Neural progenitor cell (in vitro differentiated cells): ENCODE measurements at regions not wholly inside any gene's neighbourhood (a gene's known extent, or its start where the extent isn't known, plus 50 kb on each side); places are given as distances from the start of the nearest gene placed in this dataset.

Experiments
- DNase-seq: peaks from one replicate; pipeline ENCODE4 v3.0.0-alpha.2; 2016; ENCODE audit warnings: low spot score
- H2AFZ ChIP-seq: fragments of 200-600 bp; sonication (generic); replicated peaks from 2 replicates; pipeline ENCODE4 v1.6.1; 2016; ENCODE audit warnings: antibody characterized with exemption
- H3F3A ChIP-seq: fragments of 200-600 bp; sonication (generic); 2 replicates; pipeline ENCODE4 v1.6.1; 2016; ENCODE audit warnings: antibody characterized with exemption, low read depth
- H3K27ac ChIP-seq: fragments of 200-600 bp; sonication (generic); 2 replicates; pipeline ENCODE4 v1.5.1; 2016; ENCODE audit warnings: mild to moderate bottlenecking
- H3K27me3 ChIP-seq: fragments of 200-600 bp; sonication (generic); 2 replicates; pipeline ENCODE4 v1.6.1; 2016; ENCODE audit warnings: mild to moderate bottlenecking, moderate library complexity
- H3K36me3 ChIP-seq: fragments of 200-600 bp; sonication (generic); 2 replicates; pipeline ENCODE4 v1.5.1; 2016
- H3K4me1 ChIP-seq: fragments of 200-600 bp; sonication (generic); 2 replicates; pipeline ENCODE4 v1.6.1; 2016; ENCODE audit warnings: mixed run types
- H3K4me2 ChIP-seq: fragments of 200-600 bp; sonication (generic); 2 replicates; pipeline ENCODE4 v1.6.1; 2016
- H3K4me3 ChIP-seq: fragments of 200-600 bp; sonication (generic); 2 replicates; pipeline ENCODE4 v1.5.1; 2016
- H3K79me2 ChIP-seq: fragments of 200-600 bp; sonication (generic); 2 replicates; pipeline ENCODE4 v1.6.1; 2016; ENCODE audit warnings: low read depth
- H3K9ac ChIP-seq: fragments of 200-600 bp; sonication (generic); 2 replicates; pipeline ENCODE4 v1.6.1; 2016
- H3K9me3 ChIP-seq: fragments of 200-600 bp; sonication (generic); 2 replicates; pipeline ENCODE4 v1.5.1; 2016; ENCODE audit warnings: low read depth
- H4K20me1 ChIP-seq: fragments of 200-600 bp; sonication (generic); 2 replicates; pipeline ENCODE4 v1.6.1; 2016; ENCODE audit warnings: low read depth
- H3K27ac Mint-ChIP-seq: 3 replicates; pipeline ENCODE4 v1.8.0; 2021; ENCODE audit warnings: mixed read lengths
- H3K27me3 Mint-ChIP-seq: 2 replicates; pipeline ENCODE4 v1.8.0; 2022; ENCODE audit warnings: low read depth, mild to moderate bottlenecking, inconsistent platforms, moderate library complexity, mixed read lengths; ENCODE audit not compliant: insufficient read depth
- H3K36me3 Mint-ChIP-seq: 3 replicates; pipeline ENCODE4 v1.8.0; 2021; ENCODE audit warnings: mixed read lengths
- H3K4me1 Mint-ChIP-seq: 3 replicates; pipeline ENCODE4 v1.8.0; 2021; ENCODE audit warnings: mixed read lengths
- H3K4me3 Mint-ChIP-seq: 3 replicates; pipeline ENCODE4 v1.8.0; 2021; ENCODE audit warnings: mild to moderate bottlenecking, moderate library complexity, mixed read lengths
- H3K9me3 Mint-ChIP-seq: 3 replicates; pipeline ENCODE4 v1.8.0; 2020; ENCODE audit warnings: mixed read lengths
- CTCF ChIP-seq: fragments of 200-600 bp; sonication (generic); IDR thresholded peaks from 2 replicates; pipeline ENCODE4 v1.5.1; 2017; ENCODE audit warnings: antibody characterized with exemption, mild to moderate bottlenecking
- EZH2 ChIP-seq: fragments of 200-600 bp; sonication (generic); IDR thresholded peaks from 2 replicates; pipeline ENCODE4 v1.6.1; 2017; ENCODE audit warnings: antibody characterized with exemption, mild to moderate bottlenecking, moderate library complexity
- EZH2phosphoT487 ChIP-seq: fragments of 200-600 bp; sonication (generic); IDR thresholded peaks from 2 replicates; pipeline ENCODE4 v1.6.1; 2017; ENCODE audit warnings: antibody characterized with exemption

GRCh38 chr3:152204218-152204617 lies 64.5 kb upstream of the MBNL1 start:
- Mint-ChIP-seq H3K4me3 (no peak overlapping the region), H3K9me3 (no peaks in the 10 kb centered on the region)

GRCh38 chr3:152205097-152205593 lies 63.6 kb upstream of the MBNL1 start:
- H3K4me3 Mint-ChIP-seq: no peak overlapping the region
- H2AFZ ChIP-seq: peak overlapping the region; percentile 16
- H3K27ac Mint-ChIP-seq: no peak overlapping the region

More at GRCh38 chr3:152204218-152204617, 64.5 kb upstream of the MBNL1 start:
- no peaks in the 10 kb centered on the region for H3K36me3 Mint-ChIP-seq
- Histone ChIP-seq H3K4me3 (no peak overlapping the region), H3K27ac (no peak overlapping the region), H4K20me1 (no peaks in the 10 kb centered on the region), H3K9ac (no peak overlapping the region), H3F3A (no peaks in the 10 kb centered on the region), H3K79me2 (no peaks in the 10 kb centered on the region), H3K36me3 (no peaks in the 10 kb centered on the region), H3K4me1 (no peaks in the 10 kb centered on the region), H3K9me3 (no peaks in the 10 kb centered on the region), H2AFZ (no peak overlapping the region), H3K4me2 (no peak overlapping the region), H3K27me3 (no peaks in the 10 kb centered on the region)
- peaks cover 2% of the 10 kb centered on the region for H3K4me1 Mint-ChIP-seq
- H3K27me3 Mint-ChIP-seq: no peaks in the 10 kb centered on the region
- TF ChIP-seq EZH2: no peak
- TF ChIP-seq EZH2phosphoT487: no peak
- TF ChIP-seq CTCF: no peak
- no peak overlapping the region for H3K27ac Mint-ChIP-seq
- DNase-seq: no peak

GRCh38 chr3:152206243-152206760 lies 62.4 kb upstream of the MBNL1 start:
- Histone ChIP-seq H3K79me2 (no peaks in the 10 kb centered on the region), H3K27ac (no peak overlapping the region), H3K36me3 (no peaks in the 10 kb centered on the region), H3K4me3 (no peak overlapping the region), H2AFZ (no peak overlapping the region), H3F3A (no peaks in the 10 kb centered on the region), H3K9me3 (no peaks in the 10 kb centered on the region), H3K9ac (no peak overlapping the region), H3K4me1 (no peaks in the 10 kb centered on the region), H4K20me1 (no peaks in the 10 kb centered on the region), H3K27me3 (no peaks in the 10 kb centered on the region), H3K4me2 (no peak overlapping the region)
- Mint-ChIP-seq H3K27me3 (no peaks in the 10 kb centered on the region), H3K9me3 (no peaks in the 10 kb centered on the region), H3K27ac (no peak overlapping the region), H3K36me3 (no peaks in the 10 kb centered on the region), H3K4me3 (no peak overlapping the region), H3K4me1 (no peaks in the 10 kb centered on the region)
- no peak for TF ChIP-seq EZH2phosphoT487
- TF ChIP-seq CTCF: no peak
- no peak for DNase-seq

More at GRCh38 chr3:152205097-152205593, 63.6 kb upstream of the MBNL1 start:
- Mint-ChIP-seq H3K36me3 (no peaks in the 10 kb centered on the region), H3K4me1 (peaks cover 2% of the 10 kb centered on the region), H3K9me3 (no peaks in the 10 kb centered on the region), H3K27me3 (no peaks in the 10 kb centered on the region)
- Histone ChIP-seq H3K9ac (no peak overlapping the region), H3K4me1 (no peaks in the 10 kb centered on the region), H3K27me3 (no peaks in the 10 kb centered on the region), H3K27ac (no peak overlapping the region), H3K36me3 (no peaks in the 10 kb centered on the region), H3K9me3 (no peaks in the 10 kb centered on the region), H3K4me2 (no peak overlapping the region), H3K79me2 (no peaks in the 10 kb centered on the region), H3K4me3 (no peak overlapping the region), H4K20me1 (no peaks in the 10 kb centered on the region), H3F3A (no peaks in the 10 kb centered on the region)
- TF ChIP-seq CTCF (no peak), EZH2phosphoT487 (no peak), EZH2 (no peak)
- DNase-seq: no peak
